ENCODE measurements at regions not wholly inside any gene's neighbourhood (a gene's known extent, or its start where the extent isn't known, plus 50 kb on each side); places are given as distances from the start of the nearest gene placed in this dataset.
"Not testable (repeated sequence)": the region's sequence is repeated elsewhere in the genome, so short reads cannot be mapped to it uniquely, and the experiment has no call there.

- DNase-seq (ENCODE audit: extremely low read depth in 1 of 2, low read depth in 1 of 2), result not testable (repeated sequence)
Measured at GRCh38 chrX:42157923-42158322, 234.6 kb upstream of the CASK start.

GRCh38 chrX:42151808-42152207 is 228.5 kb upstream of the CASK start:
- DNase-seq (ENCODE audit: extremely low read depth in 1 of 2, low read depth in 1 of 2), result no peak

- no peak for DNase-seq (ENCODE audit: extremely low read depth in 1 of 2, low read depth in 1 of 2)
Measured at GRCh38 chrX:42149765-42150164, 226.4 kb upstream of the CASK start.

GRCh38 chrX:42149281-42149680 is 225.9 kb upstream of the CASK start:
- DNase-seq (ENCODE audit: extremely low read depth in 1 of 2, low read depth in 1 of 2), result no peak

- no peak for DNase-seq (ENCODE audit: extremely low read depth in 1 of 2, low read depth in 1 of 2)
Measured at GRCh38 chrX:42143866-42144592, 220.7 kb upstream of the CASK start.

GRCh38 chrX:42140320-42140719 is 217.0 kb upstream of the CASK start:
- no peak for DNase-seq (ENCODE audit: extremely low read depth in 1 of 2, low read depth in 1 of 2)

GRCh38 chrX:42135583-42136228 is 212.4 kb upstream of the CASK start:
- no peak for DNase-seq (ENCODE audit: extremely low read depth in 1 of 2, low read depth in 1 of 2)

GRCh38 chrX:42131856-42132255 is 208.5 kb upstream of the CASK start:
- DNase-seq (ENCODE audit: extremely low read depth in 1 of 2, low read depth in 1 of 2), result no peak

- no peak for DNase-seq (ENCODE audit: extremely low read depth in 1 of 2, low read depth in 1 of 2)
Measured at GRCh38 chrX:42129022-42129940, 205.9 kb upstream of the CASK start.

- no peak for DNase-seq (ENCODE audit: extremely low read depth in 1 of 2, low read depth in 1 of 2)
Measured at GRCh38 chrX:42128587-42128986, 205.2 kb upstream of the CASK start.

- no peak for DNase-seq (ENCODE audit: extremely low read depth in 1 of 2, low read depth in 1 of 2)
Measured at GRCh38 chrX:42128020-42128419, 204.7 kb upstream of the CASK start.

GRCh38 chrX:42127563-42127962 is 204.2 kb upstream of the CASK start:
- no peak for DNase-seq (ENCODE audit: extremely low read depth in 1 of 2, low read depth in 1 of 2)

- DNase-seq (ENCODE audit: extremely low read depth in 1 of 2, low read depth in 1 of 2), result no peak
Measured at GRCh38 chrX:42123369-42123768, 200.0 kb upstream of the CASK start.

- DNase-seq (ENCODE audit: extremely low read depth in 1 of 2, low read depth in 1 of 2), result no peak
Measured at GRCh38 chrX:42119076-42119475, 195.7 kb upstream of the CASK start.

GRCh38 chrX:42117318-42117717 is 194.0 kb upstream of the CASK start:
- no peak for DNase-seq (ENCODE audit: extremely low read depth in 1 of 2, low read depth in 1 of 2)

GRCh38 chrX:42109428-42109827 is 186.1 kb upstream of the CASK start:
- DNase-seq (ENCODE audit: extremely low read depth in 1 of 2, low read depth in 1 of 2), result no peak

GRCh38 chrX:42107495-42108488 is 184.4 kb upstream of the CASK start:
- DNase-seq (ENCODE audit: extremely low read depth in 1 of 2, low read depth in 1 of 2), result peak; percentile 6 to 17

- no peak for DNase-seq (ENCODE audit: extremely low read depth in 1 of 2, low read depth in 1 of 2)
Measured at GRCh38 chrX:42106556-42106955, 183.2 kb upstream of the CASK start.

- no peak for DNase-seq (ENCODE audit: extremely low read depth in 1 of 2, low read depth in 1 of 2)
Measured at GRCh38 chrX:42102586-42103282, 179.4 kb upstream of the CASK start.

GRCh38 chrX:42098900-42099299 is 175.5 kb upstream of the CASK start:
- DNase-seq (ENCODE audit: extremely low read depth in 1 of 2, low read depth in 1 of 2), result no peak

All from stimulated activated CD8-positive, alpha-beta memory T cell treated with anti-CD3 and anti-CD28 coated beads, Interleukin-7, amount 100 ng/mL, for 48 hours (primary cell).